Ramos (cell line): ENCODE measurements at regions not wholly inside any gene's neighbourhood (a gene's known extent, or its start where the extent isn't known, plus 50 kb on each side); places are given as distances from the start of the nearest gene placed in this dataset.

Experiments
- in situ Hi-C: fragments of 300-500 bp; cut with MboI; formaldehyde crosslinking; loops from one replicate; pipeline ENCODE4 v1.14.3; 2022; ENCODE audit warnings: low sequenced_read_pairs; ENCODE audit not compliant: unreplicated experiment

DNA sequence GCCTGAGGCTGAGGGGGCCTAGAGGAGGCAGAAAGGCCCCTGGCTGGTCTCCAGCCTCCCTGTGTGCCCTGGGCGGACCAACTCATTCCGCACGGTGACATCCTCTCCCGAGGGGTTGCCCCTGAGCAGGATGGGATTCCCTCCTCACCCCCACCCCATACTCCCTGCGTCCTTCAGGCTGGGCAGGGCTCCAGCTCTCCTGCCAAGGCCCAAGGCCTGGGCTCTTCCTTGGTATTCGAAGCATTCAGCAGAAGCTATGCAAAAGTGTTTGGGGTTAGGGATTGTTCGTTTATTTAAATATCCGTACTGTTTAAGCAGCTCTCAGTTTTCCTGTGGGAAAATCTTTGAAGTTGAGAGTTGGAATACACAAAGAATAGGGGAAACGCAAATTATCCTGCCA is 113.1 kb upstream of the RAB12 start:
- in situ Hi-C loops, result loop anchor here (25.0 kb wide), 1 partner anchor 491 kb away; no protein-coding TSS in a partner anchor

DNA sequence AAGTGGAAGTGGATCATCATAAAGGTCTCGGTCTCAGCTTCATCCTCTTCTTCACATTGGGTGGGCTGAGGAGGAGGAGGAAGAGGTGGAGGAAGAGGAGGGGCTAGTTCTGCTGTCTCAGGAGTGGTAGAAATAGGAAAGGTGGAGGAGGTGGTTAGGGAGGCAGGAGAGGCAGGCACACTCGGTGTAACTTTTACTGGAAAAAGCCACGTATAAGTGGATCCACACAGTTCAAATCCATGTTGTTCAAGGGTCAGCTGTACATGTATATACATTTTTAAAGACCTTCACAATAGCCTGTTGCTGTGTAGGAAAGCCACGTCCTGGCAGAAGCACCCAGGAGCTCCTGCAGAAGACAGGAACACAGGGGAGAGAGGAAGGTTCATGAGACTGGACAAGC is 110.3 kb upstream of the RAB12 start:
- in situ Hi-C loops, result loop anchor here (25.0 kb wide), 1 partner anchor 488 kb away; no protein-coding TSS in a partner anchor

DNA sequence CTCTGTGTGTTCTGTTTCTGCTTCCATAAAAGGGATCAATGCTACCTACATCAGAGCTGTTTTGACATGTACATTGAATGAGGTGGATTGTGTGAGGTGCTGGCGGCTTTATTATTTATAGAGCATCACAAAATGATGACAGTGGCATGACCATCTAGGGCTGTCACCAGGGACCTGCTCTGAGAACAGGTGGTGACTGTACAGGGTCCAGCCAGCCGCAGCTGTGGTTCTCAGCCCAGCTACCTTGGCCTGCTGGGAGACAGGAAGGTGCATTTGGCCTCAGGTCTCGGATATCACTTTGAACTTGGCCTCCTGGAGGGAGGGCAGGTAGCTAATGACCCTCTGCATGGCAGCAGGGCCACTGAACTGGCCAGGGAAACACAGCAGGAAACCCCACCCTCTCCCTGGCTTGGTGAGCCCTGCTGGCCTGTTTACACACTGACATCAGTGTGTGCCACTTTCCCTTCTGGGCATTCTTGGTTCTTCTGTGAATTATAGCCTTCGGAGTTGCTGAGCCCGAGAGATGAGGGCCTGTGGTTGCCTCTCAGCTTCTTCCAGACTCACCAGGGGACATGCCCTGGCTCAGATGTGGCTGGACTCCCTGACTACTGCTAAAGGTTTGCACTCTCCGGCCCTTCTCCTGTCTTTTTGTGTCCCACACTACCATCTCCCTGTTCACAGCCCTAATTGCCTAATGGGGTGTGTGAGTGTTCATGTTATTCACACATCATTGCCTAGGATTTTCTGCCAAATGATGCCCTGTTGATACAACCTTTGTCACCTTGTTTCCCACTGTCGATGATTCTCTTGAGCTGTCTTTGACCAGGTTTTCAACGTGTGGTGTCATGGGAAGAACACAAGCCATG is 109.2 kb upstream of the RAB12 start:
- in situ Hi-C loops, result loop anchor here (25.0 kb wide), 1 partner anchor 487 kb away; no protein-coding TSS in a partner anchor

DNA sequence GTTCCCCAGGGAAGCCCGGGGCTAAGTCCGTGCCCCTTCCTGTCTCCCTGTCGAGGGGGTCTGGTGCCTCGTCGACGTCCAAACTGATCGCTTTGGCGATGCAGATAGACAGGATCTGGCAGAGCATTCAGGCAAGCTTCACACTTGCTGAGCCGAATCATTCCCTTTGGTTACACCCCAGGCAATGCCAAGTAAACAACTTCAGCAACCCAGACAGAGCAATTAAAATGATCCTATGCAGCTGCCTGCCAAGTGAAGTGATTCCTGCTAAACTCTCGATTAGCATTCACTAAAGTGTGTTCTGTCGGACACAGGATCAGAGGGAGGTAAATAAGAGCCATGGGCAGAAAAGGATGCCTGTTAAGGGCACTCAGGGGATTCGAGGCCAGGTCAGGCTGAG is 108.2 kb upstream of the RAB12 start:
- in situ Hi-C loops, result no loop called here

DNA sequence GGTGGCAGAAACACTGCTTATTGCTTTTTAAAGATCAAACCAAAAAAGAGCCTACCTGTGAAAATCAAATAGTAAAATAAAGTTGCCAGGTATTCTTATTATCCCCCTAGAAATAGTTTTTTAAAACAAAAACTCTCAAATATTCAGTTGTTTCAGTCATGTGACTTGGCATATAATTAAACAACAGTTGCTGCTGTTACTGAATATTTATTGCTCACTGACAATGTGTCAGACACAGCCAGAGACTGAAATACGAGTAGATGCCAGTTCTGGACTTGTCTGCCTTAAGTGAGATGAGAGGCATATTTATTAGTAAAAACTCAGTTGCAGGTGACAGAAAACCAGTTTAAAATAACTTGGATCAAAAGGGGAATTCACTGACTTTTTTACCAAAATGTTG is 106.0 kb upstream of the RAB12 start:
- in situ Hi-C loops, result no loop called here

DNA sequence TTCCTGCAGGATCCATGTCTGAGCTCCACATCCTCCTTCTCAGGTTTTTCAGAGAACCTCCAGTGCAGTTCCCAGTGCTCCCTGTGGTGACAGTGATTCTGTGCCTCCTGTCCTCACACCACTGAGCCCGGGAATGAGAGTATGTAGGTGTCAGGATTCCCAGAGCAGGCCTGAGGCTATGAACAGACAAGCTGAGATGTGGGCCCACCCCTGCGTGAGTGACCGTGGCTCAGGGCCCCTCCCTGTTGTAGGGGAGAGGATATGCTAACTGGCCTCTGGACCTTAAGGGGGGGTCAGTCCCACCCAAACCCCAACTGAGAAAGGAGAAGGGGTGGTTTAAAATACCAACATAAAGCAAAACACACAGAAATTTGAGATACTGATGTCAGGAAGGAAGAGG is 104.8 kb upstream of the RAB12 start:
- in situ Hi-C loops, result no loop called here

DNA sequence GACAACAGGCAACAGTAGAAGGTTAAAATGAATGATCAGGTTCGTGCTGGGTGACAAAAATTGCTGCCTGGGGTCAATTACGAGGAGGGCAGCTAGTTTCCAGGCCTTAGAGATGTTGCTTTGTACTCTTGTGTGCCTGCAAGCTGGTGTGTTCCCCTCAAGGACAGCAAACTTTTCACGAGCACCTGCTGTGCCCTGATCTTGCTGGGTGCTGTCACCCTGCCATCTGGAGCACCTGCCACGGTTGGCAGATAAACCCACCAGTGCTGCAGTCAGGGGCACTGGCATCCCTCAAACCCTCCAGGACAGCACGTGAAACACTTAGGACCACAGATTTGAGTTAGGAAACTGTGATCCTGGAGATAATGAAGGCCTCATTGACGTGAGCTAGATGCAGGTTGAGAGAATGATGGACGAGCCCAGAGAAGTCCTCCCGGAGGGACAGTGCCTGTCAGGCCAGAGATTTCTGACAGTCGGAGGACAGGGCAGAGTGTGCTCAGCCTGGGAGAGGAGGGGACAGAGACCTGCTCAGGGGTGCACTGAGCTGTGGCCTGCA is 104.3 kb upstream of the RAB12 start:
- in situ Hi-C loops, result no loop called here

DNA sequence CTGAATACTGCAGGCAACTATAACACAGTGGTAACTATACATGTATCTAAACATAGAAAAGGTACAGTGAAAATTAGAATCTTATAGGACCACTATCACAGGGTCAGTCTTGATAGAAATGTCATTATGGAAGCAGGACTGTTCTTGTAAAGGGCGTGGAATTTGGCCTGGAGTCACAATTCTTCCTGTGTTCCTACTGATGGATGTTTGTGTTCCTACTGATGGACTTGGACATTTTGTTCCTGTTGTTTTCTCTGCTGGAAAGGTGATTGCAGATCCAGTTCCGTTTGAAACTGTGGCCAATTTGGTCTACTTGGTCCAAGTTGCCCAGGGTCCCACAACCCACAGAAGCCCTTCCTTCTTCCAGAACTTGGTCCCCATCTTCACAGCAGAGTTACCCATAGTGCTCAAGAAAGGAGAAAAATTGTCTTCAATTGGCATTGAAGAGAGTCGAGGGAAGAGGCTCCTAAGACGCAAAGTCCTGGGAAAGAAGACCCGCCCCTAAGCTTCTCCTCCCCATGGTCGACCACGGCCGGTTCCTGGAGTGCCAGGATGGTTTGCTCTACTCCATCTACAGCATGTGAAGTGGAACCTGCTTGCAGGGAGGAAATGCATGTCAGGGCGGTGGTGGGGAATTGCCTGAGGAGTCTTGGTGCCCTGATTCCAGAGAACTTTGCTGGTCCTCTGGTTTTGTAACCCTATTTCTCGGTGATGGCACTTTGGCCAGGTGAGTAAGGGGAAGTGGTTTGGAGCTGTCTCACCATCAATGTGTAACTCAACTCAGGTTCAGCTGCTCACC is 102.8 kb upstream of the RAB12 start:
- in situ Hi-C loops, result no loop called here

DNA sequence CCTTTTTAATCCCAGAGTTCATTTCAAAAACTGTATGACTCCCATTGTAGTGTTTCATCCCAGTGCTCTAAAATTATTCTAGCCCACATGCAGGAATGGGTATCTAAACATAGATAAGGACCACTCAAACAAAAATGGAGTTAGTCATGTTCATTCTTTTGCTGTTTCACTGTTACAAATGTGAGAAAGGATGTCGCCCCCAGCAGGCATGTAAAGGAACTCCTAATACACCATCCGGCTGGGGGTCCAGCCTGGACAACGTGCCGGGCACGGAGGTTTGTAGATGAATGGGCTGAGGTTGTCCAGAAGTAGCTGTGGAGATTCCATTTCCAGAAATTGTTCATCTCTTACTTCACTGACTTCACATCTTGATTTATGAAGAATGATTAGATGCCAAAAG is 101.9 kb upstream of the RAB12 start:
- in situ Hi-C loops, result no loop called here

DNA sequence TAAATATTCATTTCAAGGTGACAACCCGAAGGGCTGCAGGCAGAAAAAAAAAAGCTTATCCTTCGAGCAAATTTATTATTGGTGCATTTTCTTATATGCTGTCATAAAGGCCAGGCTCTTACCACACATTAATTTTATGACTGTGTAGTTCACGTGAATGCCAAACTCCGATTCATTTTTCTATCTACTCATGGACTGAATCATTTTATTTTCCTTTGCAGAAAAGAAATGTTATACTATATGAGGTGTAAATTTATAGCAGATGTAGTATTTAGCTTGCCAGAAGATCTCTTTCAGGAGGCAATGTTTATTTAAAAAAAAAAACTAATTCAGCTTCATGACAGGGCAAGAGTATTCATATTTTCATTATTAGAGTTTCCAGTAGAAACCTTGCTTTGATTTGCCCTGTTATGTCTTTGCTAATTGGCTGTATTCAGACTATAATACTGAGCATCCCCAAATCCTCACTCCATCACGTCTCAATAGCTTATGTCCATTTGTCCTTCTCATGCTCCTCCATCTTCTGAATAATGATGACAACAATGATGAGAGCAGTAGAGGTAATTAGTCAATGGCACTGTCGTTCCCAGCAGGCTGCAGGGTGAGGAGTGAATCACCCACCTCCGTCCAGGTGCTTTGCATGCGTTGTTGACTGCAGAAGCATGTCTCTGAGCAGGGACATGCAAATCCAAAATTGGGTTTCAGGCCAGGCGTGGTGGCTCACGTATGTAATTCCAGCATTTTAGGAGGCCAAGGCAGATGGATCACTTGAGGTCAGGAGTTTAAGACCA is 101.1 kb upstream of the RAB12 start:
- in situ Hi-C loops, result no loop called here

DNA sequence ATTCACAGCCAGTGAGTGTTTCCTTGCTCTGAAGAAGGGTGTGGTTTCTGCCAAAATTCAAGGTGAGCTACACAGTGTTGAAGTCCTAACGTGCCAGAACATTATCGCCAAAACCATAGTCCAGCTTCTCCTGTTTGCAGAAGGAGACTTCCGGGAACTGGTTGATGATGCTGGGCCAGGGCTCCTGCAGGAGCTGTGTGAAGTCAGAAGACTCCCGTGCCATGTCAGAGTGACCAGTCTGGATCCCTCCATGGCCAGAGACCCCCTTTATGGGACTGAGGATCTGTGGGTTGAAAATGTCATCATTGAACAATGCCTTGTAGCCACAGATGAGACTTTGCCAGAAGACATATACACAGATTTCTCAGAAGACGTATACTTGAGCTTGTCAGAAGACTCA is 96.0 kb upstream of the RAB12 start:
- in situ Hi-C loops, result no loop called here

DNA sequence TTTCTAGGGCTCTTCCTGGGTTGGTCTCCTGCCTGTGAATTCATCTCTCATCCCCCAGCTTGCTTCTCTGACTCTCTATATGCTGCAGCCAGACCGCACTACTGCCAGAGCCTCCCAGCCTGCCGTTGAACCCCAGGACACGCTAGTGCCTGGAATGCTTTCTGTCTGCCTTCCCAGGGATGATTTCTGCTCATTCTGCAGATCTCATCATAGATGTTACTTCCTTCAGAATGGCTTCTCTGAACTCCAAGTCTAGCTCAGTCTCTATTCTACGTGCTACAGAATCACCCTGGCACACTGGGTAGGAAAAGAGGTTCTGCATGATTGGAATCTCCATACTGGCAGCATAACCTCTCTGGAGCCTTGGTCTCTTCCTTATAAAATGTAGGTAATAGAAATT is 94.8 kb upstream of the RAB12 start:
- in situ Hi-C loops, result no loop called here

DNA sequence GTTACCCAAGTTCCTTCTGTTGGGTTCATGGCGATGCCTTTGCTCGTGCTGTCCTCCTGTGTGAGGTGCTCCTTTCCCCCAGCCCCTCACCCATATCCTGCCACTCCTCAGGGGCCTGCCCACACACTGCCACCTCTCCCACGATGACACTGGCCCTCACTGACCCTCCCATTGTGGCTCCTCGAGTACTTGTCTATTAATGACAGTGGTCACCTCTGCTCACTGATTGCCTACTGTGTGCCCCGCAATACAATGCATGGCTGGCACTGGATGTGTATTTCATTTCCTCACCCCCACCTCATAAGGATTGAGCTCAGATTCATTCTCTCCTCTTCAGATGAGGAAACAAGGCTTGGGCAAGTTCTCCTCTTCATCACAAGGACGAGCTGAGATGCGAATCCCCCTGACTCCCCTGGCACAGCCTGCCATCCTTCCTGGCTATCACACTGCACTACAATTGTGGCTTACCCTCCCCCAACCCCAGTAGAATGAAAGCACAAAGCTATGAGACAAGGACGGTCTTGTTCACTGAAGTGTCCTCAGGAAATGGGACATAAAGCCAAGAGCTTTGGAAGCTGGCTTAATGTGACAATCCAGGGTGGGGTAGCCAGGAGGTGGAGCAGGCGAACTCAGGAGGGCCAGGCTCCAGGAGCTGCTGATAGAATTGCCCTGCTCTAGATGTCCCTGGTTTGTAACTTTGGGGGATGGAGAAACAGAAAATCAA is 93.9 kb upstream of the RAB12 start:
- in situ Hi-C loops, result no loop called here

DNA sequence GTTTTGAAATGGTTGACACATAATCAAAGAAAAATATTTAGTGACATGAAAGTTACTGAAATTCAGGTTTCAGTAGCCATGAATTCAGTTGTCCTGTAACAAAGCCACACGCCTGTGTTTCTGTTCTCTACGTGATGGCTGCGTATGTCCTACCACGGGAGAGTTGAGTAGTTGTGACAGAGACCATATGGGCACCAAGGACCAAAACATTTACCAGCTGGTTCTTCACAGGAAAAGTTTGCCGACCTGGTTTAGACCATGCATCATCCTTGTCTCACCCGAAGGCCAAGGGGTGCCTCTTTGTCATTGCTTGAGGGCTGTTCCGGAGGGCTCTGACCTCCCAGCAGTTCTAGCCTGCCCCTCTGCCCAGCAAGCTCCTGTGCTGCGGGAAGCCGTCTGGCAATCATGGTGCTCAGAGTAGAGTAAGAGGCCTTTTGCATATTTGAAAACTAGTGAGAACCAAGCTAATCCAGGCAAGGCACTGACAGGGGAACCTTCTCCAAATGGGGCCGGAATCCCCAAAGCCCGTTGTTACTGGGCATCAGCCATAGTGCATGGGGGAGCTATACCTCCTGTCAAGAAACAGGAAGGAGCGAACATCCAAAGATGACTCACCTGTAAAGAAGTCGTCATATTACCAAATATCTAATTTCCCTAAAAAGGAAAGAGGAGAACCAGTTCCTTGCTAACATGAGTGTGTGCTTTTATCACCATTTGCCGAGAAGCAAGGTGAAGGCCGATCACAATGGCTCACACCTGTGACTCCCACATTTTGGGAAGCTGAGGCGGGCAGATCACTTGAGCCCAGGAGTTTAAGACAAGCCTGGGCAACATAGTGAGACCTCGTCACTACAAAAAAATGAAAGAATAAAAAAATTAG is 92.6 kb upstream of the RAB12 start:
- in situ Hi-C loops, result no loop called here

DNA sequence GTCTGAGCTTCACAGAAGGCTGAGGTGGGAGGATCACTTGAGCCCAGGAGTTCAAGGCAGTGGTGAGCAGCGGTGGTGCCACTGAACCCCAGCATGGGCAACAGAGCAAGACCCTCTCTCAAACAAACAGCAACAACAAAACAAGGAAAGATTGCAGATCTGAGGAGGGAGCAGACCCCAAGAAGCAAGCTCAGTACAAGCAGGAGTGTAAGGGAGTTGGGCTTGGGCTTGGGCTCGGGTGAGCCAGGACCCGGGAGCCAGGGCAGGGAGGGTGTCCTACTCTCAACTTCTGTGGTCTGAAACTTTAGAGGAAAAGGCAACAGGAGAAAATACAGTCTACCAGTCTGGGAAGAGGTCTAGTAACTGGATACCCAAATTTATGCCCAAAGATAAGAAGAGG is 92.0 kb upstream of the RAB12 start:
- in situ Hi-C loops, result no loop called here

DNA sequence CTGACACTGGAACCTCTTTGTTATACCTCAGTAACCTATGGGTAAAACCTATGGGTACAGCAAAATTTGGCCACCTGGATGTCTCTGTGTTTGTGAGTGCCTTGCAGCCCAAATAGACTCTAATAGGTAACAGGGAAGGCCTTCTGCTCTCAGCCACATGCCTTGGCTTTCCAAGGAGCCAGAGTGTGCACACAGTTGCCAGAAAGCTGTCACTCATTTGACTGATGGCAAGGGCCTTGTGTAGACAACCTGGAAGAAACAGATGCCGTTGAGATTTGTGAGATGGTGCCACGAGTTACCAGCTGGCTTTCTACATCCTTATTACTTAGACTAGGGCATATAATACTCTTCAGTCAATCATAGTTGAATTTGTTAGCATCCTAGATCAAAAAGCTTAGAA is 90.1 kb upstream of the RAB12 start:
- in situ Hi-C loops, result no loop called here

DNA sequence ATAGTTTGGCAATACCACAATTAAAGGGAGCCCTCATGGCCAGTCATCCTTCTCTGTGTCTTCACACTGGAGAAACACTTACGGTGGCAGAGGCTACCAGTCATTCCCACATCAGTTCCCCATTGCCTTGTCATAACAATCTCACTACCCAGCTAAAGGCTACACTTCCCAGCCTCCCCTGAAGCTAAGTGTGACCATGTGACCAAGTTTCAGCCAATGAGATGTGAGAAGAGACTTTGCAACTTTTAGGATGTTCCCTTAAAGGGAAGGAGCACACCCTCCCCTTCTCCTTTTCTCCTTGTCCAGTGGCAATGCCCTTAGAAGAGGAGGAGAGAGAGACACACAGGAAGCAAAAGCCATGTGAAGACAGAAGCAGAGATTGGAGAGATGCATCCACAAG is 89.0 kb upstream of the RAB12 start:
- in situ Hi-C loops, result no loop called here

DNA sequence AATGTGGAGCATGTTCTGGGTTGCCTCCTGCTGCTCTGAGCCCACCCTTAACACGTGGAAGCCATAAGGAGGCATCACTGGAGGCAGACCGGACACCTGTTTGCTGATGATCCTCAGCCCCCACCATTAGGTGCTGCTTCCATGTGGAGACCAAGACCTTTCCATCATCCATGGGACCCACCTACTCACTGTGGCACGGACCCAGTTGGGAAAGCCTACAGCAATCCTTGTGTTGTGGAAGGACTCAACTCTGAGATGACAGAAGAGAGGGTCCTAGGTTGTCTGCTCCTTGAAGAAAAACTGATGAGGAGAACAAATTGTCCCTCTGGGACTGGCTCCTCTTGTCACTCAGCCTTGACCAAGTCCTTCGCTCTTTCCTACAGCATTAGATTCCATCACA is 86.5 kb upstream of the RAB12 start:
- in situ Hi-C loops, result no loop called here

DNA sequence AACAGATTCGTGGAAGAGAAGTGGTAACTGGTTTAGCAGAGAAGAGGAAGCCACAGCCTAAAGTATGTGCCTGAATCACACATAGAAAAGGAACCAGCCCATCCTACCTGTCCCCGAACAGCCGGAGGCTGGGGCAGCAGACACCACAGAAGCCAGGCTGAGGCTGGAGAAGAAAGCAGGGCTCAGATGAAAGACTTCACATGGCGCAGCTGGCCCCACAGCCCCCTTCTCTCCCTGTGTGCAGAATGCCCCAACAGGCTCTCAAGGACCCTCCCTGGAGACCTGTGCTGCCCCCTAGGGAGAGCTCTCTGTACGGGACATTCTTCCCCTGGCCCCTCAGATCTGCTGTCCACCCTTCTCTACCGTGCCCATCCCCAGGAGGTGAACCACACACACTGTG is 83.5 kb upstream of the RAB12 start:
- in situ Hi-C loops, result no loop called here
